Spleen (tissue), 11 donors: ENCODE measurements at regions not wholly inside any gene's neighbourhood (a gene's known extent, or its start where the extent isn't known, plus 50 kb on each side); places are given as distances from the start of the nearest gene placed in this dataset.

Experiments used
- DNase-seq: peaks from one replicate; pipeline ENCODE4 v3.0.0-alpha.2; 2020
- H3K27ac ChIP-seq, 8 donors: fragments of 200-600 bp; sonication (generic) in 7 of 8; 1 replicate in 4 of 8; 2 replicates in 4 of 8; pipeline versions ENCODE4 v1.5.0 to v1.8.0; 2016 to 2021; ENCODE audit warnings: inconsistent platforms in 4 of 8, mild to moderate bottlenecking in 4 of 8, moderate library complexity in 1 of 8
- H3K27me3 ChIP-seq, 7 donors: fragments of 200-600 bp; sonication (generic) in 6 of 7; replicated peaks in 1 of 7; 1 replicate in 4 of 7; 2 replicates in 3 of 7; pipeline versions ENCODE4 v1.5.0 to v1.8.0; 2016 to 2021; ENCODE audit warnings: inconsistent platforms in 3 of 7, mild to moderate bottlenecking in 1 of 7
- H3K36me3 ChIP-seq, 6 donors: fragments of 200-600 bp; sonication (generic) in 5 of 6; 1 replicate in 4 of 6; 2 replicates in 2 of 6; pipeline versions ENCODE4 v1.5.0 to v1.8.0; 2016 to 2021; ENCODE audit warnings: inconsistent platforms in 2 of 6
- H3K4me1 ChIP-seq, 6 donors: fragments of 200-600 bp; sonication (generic) in 5 of 6; 1 replicate in 3 of 6; 2 replicates in 3 of 6; pipeline versions ENCODE4 v1.5.0 to v1.8.0; 2016 to 2021; ENCODE audit warnings: inconsistent platforms in 3 of 6
- H3K4me3 ChIP-seq, 8 donors: fragments of 200-600 bp; sonication (generic) in 7 of 8; 1 replicate in 4 of 8; 2 replicates in 4 of 8; pipeline versions ENCODE4 v1.5.0 to v1.8.0; 2016 to 2021; ENCODE audit warnings: inconsistent platforms in 4 of 8, mild to moderate bottlenecking in 4 of 8, moderate library complexity in 2 of 8
- H3K9me3 ChIP-seq, 8 donors: fragments of 200-600 bp; sonication (generic) in 7 of 8; 1 replicate in 4 of 8; 2 replicates in 4 of 8; pipeline versions ENCODE4 v1.5.0 to v1.8.0; 2016 to 2021; ENCODE audit warnings: inconsistent platforms in 4 of 8
- POLR2A ChIP-seq, 3 donors: fragments of 450-650 bp; IDR thresholded peaks; one replicate each; pipeline ENCODE4 v1.5.1; 2017; ENCODE audit warnings: antibody characterized with exemption in 3 of 3, mild to moderate bottlenecking in 1 of 3
- POLR2AphosphoS5 ChIP-seq, 3 donors: sonication (generic); formaldehyde crosslinking; IDR thresholded peaks; one replicate each; pipeline ENCODE4 v1.5.1; 2017; ENCODE audit warnings: antibody characterized with exemption in 3 of 3
- WGBS, 5 donors: extraction: QIAGEN DNeasy Blood & Tissue Kit in 3 of 5; methylation state at CpG; one replicate each; pipeline versions ENCODE4 v1.1.5 to v1.1.7; 2013 to 2018; 5-methylcytosine and 5-hydroxymethylcytosine counted together
- intact Hi-C: fragments of 100-400 bp; cut with DNase I; formaldehyde crosslinking; loops from one replicate; pipeline ENCODE4 v1.15.0; 2023; ENCODE audit warnings: low total_unique reads
- TF ChIP-seq, protein P1 (sequence below), 11 experiments: fragments of 200-600 bp in 7 of 11; fragments of 450-650 bp in 4 of 11; sonication (generic) in 4 of 11; IDR thresholded peaks in 8 of 11; conservative IDR thresholded peaks in 3 of 11; 1 replicate in 7 of 11; 2 replicates in 4 of 11; pipeline versions ENCODE4 v1.4.0 to v1.8.0; 2016 to 2021; ENCODE audit warnings: antibody characterized with exemption in 11 of 11, inconsistent platforms in 4 of 11, mild to moderate bottlenecking in 1 of 11
- donor health status: healthy with polysubstance abuse.
- donor health status: DM: no; HTN: no; CAD: no; lungs with moderate emphysema.
- donor health status: DM: no; HTN: no; CAD: no.
- donor health status: Bipolar disorder and iron deficiency.
- donor health status: healthy.
- donor health status: DM: no; HTN: no; CAD: no.
- donor health status: DM: yes; HTN: yes; CAD: no.

DNA sequence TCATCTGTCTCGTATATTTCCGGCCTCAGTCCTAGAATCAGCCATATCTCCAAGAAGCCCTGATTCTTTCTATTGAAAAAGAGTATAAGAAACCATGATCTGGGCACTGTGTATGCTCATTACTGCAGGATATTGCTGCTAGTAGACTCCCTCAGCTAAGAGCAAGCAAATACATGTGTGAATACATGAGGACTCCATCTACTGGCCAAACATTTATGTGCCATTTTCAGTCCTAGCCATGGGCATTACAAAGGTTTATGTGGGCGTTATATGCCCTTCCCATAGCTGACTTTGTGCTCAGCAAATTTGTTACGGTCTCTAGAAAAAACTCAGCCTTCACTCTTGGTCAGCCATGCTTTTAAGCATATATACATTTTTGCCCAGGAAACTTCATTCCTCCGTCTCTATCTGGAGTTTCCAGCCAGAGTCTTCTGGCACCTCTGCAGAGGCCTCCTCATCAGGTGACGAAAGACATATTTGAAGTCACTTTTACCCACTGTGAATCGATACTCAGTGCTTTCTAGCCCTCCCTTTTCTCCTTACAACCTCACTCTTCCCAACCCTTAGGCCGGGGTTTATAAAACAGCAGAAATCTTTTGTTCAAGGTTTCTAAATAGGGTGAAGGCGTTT is 1495.6 kb upstream of the CDH6 start:
- TF ChIP-seq, protein P1, sequence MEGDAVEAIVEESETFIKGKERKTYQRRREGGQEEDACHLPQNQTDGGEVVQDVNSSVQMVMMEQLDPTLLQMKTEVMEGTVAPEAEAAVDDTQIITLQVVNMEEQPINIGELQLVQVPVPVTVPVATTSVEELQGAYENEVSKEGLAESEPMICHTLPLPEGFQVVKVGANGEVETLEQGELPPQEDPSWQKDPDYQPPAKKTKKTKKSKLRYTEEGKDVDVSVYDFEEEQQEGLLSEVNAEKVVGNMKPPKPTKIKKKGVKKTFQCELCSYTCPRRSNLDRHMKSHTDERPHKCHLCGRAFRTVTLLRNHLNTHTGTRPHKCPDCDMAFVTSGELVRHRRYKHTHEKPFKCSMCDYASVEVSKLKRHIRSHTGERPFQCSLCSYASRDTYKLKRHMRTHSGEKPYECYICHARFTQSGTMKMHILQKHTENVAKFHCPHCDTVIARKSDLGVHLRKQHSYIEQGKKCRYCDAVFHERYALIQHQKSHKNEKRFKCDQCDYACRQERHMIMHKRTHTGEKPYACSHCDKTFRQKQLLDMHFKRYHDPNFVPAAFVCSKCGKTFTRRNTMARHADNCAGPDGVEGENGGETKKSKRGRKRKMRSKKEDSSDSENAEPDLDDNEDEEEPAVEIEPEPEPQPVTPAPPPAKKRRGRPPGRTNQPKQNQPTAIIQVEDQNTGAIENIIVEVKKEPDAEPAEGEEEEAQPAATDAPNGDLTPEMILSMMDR (IDR thresholded peaks at IDR 0.05 in 8 of 11, conservative IDR thresholded peaks at IDR 0.05 in 3 of 11) = no peak
- TF ChIP-seq POLR2A (IDR thresholded peaks at IDR 0.05) (no peak), POLR2AphosphoS5 (IDR thresholded peaks at IDR 0.05) (no peak)
- intact Hi-C loops = no loop called here
- H3K27ac ChIP-seq = no peak overlapping the region
- no peak overlapping the region for H3K4me3 ChIP-seq
- H3K27me3 ChIP-seq = no peaks in the 10 kb centered on the region
- H3K4me1 ChIP-seq = no peaks in the 10 kb centered on the region
- H3K36me3 ChIP-seq = no peaks in the 10 kb centered on the region
- 74 to 79% (median 76%) methylated on average over 9 of the region's 9 CpGs for WGBS, 5 donors
- no peak for DNase-seq
- H3K9me3 ChIP-seq = peaks cover 0 to 12% (median 1%) of the 10 kb centered on the region in 8 donors

DNA sequence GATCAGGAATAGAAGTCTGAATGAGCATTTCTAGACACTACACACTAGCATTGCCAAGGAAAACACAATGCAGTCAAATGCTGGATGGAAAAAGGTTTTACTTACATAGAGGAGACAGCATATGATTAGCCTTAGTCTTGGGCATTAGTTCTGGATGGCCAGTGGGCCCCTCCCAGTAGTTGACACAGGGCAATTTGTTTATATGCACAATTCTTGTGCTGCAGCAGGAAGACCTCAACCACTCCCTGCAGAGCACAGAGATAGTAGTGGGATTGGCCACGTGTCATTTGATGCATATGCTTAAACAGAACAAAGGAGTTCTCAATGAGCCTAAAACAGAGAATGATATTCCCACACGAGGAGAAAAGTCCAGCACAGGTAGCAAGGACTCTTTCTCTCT is 1496.2 kb upstream of the CDH6 start:
- H3K4me1 ChIP-seq = no peaks in the 10 kb centered on the region
- H3K36me3 ChIP-seq = no peaks in the 10 kb centered on the region
- TF ChIP-seq POLR2A (IDR thresholded peaks at IDR 0.05) (no peak), POLR2AphosphoS5 (IDR thresholded peaks at IDR 0.05) (no peak)
- TF ChIP-seq, protein P1 (IDR thresholded peaks at IDR 0.05 in 8 of 11, conservative IDR thresholded peaks at IDR 0.05 in 3 of 11) = no peak
- intact Hi-C loops = no loop called here
- H3K27me3 ChIP-seq = no peaks in the 10 kb centered on the region
- 51 to 61% (median 58%) methylated on average over 2 of the region's 2 CpGs for WGBS, 5 donors
- peaks cover 0 to 12% (median 0%) of the 10 kb centered on the region in 8 donors for H3K9me3 ChIP-seq
- H3K27ac ChIP-seq = no peak overlapping the region
- no peak for DNase-seq
- H3K4me3 ChIP-seq = no peak overlapping the region

DNA sequence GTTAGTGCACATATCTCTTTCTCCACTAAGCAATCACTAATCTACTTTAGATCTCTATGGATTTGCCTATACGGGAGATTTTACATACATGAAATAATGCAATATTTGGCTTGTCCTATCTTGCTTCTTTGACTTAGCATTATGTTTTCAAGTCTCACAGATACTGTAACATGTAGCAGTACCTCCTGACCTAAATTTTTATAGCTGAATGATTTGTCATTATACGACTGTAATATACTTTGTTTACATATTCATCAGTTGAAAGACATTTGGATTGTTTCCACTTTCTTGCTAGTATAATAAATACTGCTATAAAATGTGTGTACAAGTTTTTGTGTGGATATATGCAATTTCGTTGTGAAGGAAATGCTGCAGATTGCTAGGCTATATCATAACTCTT is 1520.8 kb upstream of the CDH6 start:
- no peak overlapping the region for H3K27ac ChIP-seq
- H3K27me3 ChIP-seq = no peaks in the 10 kb centered on the region
- peaks cover 0 to 34% (median 18%) of the 10 kb centered on the region in 8 donors for H3K9me3 ChIP-seq
- no peak overlapping the region for H3K4me3 ChIP-seq
- WGBS, 5 donors = 33 to 49% (median 43%) methylated on average over 3 of the region's 3 CpGs
- TF ChIP-seq, protein P1 (IDR thresholded peaks at IDR 0.05 in 8 of 11, conservative IDR thresholded peaks at IDR 0.05 in 3 of 11) = no peak
- no peak for TF ChIP-seq POLR2AphosphoS5 (IDR thresholded peaks at IDR 0.05)
- no peak for TF ChIP-seq POLR2A (IDR thresholded peaks at IDR 0.05)
- no peaks in the 10 kb centered on the region for H3K36me3 ChIP-seq
- no peak for DNase-seq
- no peaks in the 10 kb centered on the region for H3K4me1 ChIP-seq
- intact Hi-C loops = no loop called here

DNA sequence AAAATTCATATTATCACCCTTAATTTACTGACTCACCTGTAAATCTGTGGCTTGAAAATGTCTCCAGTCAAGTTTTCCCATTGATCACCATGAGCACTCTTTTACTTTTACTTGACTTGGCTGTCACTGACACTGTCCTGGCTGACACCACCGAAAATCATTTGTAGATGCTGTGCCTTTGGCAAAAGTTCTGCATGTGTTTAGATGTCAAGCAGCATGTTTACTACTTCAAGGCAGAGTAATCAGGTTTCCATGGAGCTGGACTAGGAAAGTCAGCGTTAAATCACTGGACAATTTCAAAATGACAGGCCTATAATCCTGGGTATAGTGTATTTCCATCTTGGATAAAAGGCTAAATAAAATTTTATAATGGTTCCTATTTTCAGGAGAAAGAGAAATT is 1530.6 kb upstream of the CDH6 start:
- intact Hi-C loops = no loop called here
- no peak for DNase-seq
- no peak overlapping the region for H3K4me3 ChIP-seq

More for the DNA sequence above, 1530.6 kb upstream of the CDH6 start:
- WGBS, 5 donors = 73 to 81% (median 75%) methylated on average over 2 of the region's 2 CpGs
- TF ChIP-seq POLR2A (IDR thresholded peaks at IDR 0.05) = no peak
- no peak for TF ChIP-seq POLR2AphosphoS5 (IDR thresholded peaks at IDR 0.05)
- TF ChIP-seq, protein P1 (IDR thresholded peaks at IDR 0.05 in 8 of 11, conservative IDR thresholded peaks at IDR 0.05 in 3 of 11) = no peak
- Histone ChIP-seq H3K27ac (no peak overlapping the region), H3K36me3 (no peaks in the 10 kb centered on the region), H3K9me3 (peaks cover 0 to 49% (median 34%) of the 10 kb centered on the region in 8 donors), H3K4me1 (no peaks in the 10 kb centered on the region), H3K27me3 (no peaks in the 10 kb centered on the region)
